Caco-2 (cell line): ENCODE measurements at regions not wholly inside any gene's neighbourhood (a gene's known extent, or its start where the extent isn't known, plus 50 kb on each side); places are given as distances from the start of the nearest gene placed in this dataset.

ENCODE experiments used
- BruUV-seq: library from RNA; stranded (reverse); fragments of 400-500 nt; replicated peaks from 2 replicates; lab custom pipeline; 2021; lab: Mats Ljungman, UMichigan
- CTCF ChIA-PET: fragments of 300-600 bp; sonication (Branson Sonifier 250); formaldehyde crosslinking; loops from one replicate; lab custom pipeline; 2022; ENCODE audit warnings: antibody characterized with exemption; lab: Charles Lee
- POLR2A ChIA-PET: fragments of 300-600 bp; sonication (Branson Sonifier 250); formaldehyde crosslinking; loops from one replicate; lab custom pipeline; 2022; ENCODE audit warnings: antibody characterized with exemption; lab: Charles Lee
- DNase-seq, 2 experiments: peaks; one replicate each; pipeline versions ENCODE4 v3.0.0 to v3.0.0-alpha.2; 2020 to 2022
- H3K27me3 ChIP-seq: replicated peaks from 2 replicates; pipeline ENCODE4 v1.6.0; 2011; ENCODE audit warnings: low read length; ENCODE audit not compliant: control insufficient read depth, insufficient read depth
- H3K36me3 ChIP-seq: 2 replicates; pipeline ENCODE4 v1.5.1; 2011; ENCODE audit warnings: low read length; ENCODE audit not compliant: control insufficient read depth, insufficient read depth
- H3K4me1 ChIP-seq: fragments of 250-450 bp; sonication (Bioruptor Pico); 2 replicates; pipeline ENCODE4 v1.5.1; 2020; ENCODE audit warnings: mild to moderate bottlenecking
- H3K4me3 ChIP-seq: 2 replicates; pipeline ENCODE4 v1.5.1; 2011; ENCODE audit warnings: low read depth, mild to moderate bottlenecking, control low read depth, low read length
- H3K9me3 ChIP-seq: fragments of 250-450 bp; sonication (Bioruptor Pico); 2 replicates; pipeline ENCODE4 v1.5.1; 2020; ENCODE audit warnings: mild to moderate bottlenecking, moderate library complexity
- H3K27ac Mint-ChIP-seq: one replicate; pipeline ENCODE4 v1.8.0; 2022; ENCODE audit warnings: mixed read lengths; ENCODE audit not compliant: unreplicated experiment
- H3K27me3 Mint-ChIP-seq: one replicate; pipeline ENCODE4 v1.8.0; 2022; ENCODE audit warnings: mixed read lengths; ENCODE audit not compliant: insufficient read depth, unreplicated experiment
- H3K36me3 Mint-ChIP-seq: one replicate; pipeline ENCODE4 v1.8.0; 2022; ENCODE audit warnings: mild to moderate bottlenecking, mixed read lengths; ENCODE audit not compliant: insufficient read depth, unreplicated experiment
- H3K4me1 Mint-ChIP-seq: one replicate; pipeline ENCODE4 v1.8.0; 2022; ENCODE audit warnings: low read depth, mixed read lengths; ENCODE audit not compliant: unreplicated experiment
- H3K4me3 Mint-ChIP-seq: one replicate; pipeline ENCODE4 v1.8.0; 2022; ENCODE audit warnings: mild to moderate bottlenecking, moderate library complexity, mixed read lengths; ENCODE audit not compliant: unreplicated experiment
- H3K9me3 Mint-ChIP-seq: one replicate; pipeline ENCODE4 v1.8.0; 2022; ENCODE audit warnings: mixed read lengths; ENCODE audit not compliant: unreplicated experiment
- CTCF ChIP-seq, 2 experiments: fragments of 200-600 bp in 1 of 2; IDR thresholded peaks; 1 replicate in 1 of 2; 2 replicates in 1 of 2; pipeline versions ENCODE4 v1.5.1 to v1.8.0; 2011 to 2022; ENCODE audit warnings: antibody characterized with exemption in 1 of 2, control low read depth in 1 of 2, inconsistent platforms in 1 of 2, low read depth in 1 of 2, low read length in 1 of 2, mild to moderate bottlenecking in 1 of 2, moderate library complexity in 1 of 2; ENCODE audit not compliant: insufficient read depth in 1 of 2, severe bottlenecking in 1 of 2, unreplicated experiment in 1 of 2
- intact Hi-C: fragments of 100-400 bp; cut with micrococcal nuclease; formaldehyde crosslinking; loops from one replicate; pipeline ENCODE4 v1.10.0; 2022; ENCODE audit not compliant: unreplicated experiment

- BruUV-seq, result no TSS peak
- H3K9me3 Mint-ChIP-seq, result no peaks in the 10 kb centered on the region
- no peak overlapping the region for H3K4me3 Mint-ChIP-seq
- intact Hi-C loops, result no loop called here
- no peaks in the 10 kb centered on the region for H3K9me3 ChIP-seq
- no peaks in the 10 kb centered on the region for H3K4me1 Mint-ChIP-seq
- H3K4me1 ChIP-seq, result 0 out of 2 replicates have a peak, but pooled peaks cover 3% of the 10 kb centered on the region
- H3K27ac Mint-ChIP-seq, result no peak overlapping the region
- no peak for DNase-seq
- TF ChIP-seq CTCF (IDR thresholded peaks at IDR 0.05; ENCODE audit: insufficient read depth in 1 of 2, low read depth in 1 of 2, low read length in 1 of 2, severe bottlenecking in 1 of 2, unreplicated experiment in 1 of 2), result no peak
- CTCF ChIA-PET, result no interaction called here
- no peaks in the 10 kb centered on the region for H3K27me3 ChIP-seq
- no peaks in the 10 kb centered on the region for H3K36me3 ChIP-seq
- H3K36me3 Mint-ChIP-seq, result no peaks in the 10 kb centered on the region
- peaks cover 5% of the 10 kb centered on the region for H3K27me3 Mint-ChIP-seq
- POLR2A ChIA-PET, result no interaction called here
- H3K4me3 ChIP-seq, result no peak overlapping the region
Observed at GRCh38 chr16:65961476-65962143, 404.9 kb upstream of the CDH5 start.

DNA sequence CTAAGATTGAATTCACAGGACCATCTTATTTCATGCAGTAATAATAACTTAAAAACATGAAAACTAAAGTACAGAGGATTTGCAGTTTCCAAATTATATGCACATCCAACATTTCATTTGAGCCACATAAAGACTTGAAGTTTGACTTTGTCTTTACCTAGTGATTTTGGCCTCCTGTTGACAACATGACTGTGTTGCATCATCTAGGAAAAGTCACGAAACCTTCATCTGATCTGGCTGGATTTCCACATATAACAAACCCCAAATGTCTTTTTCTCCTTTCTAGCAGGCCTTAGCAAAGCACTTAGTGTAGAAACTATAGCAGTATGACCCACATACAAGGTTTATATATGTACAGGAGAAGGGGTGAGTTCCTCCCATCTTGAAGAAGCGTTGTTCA, 406.5 kb upstream of the CDH5 start:
- BruUV-seq, result no TSS peak
- ChIA-PET CTCF (no interaction called here), POLR2A (no interaction called here)
- intact Hi-C loops, result no loop called here
- Mint-ChIP-seq H3K27ac (no peak overlapping the region), H3K4me3 (no peak overlapping the region), H3K27me3 (peaks cover 5% of the 10 kb centered on the region), H3K4me1 (no peaks in the 10 kb centered on the region), H3K9me3 (no peaks in the 10 kb centered on the region), H3K36me3 (no peaks in the 10 kb centered on the region)
- no peaks in the 10 kb centered on the region for H3K9me3 ChIP-seq
- H3K36me3 ChIP-seq, result no peaks in the 10 kb centered on the region
- no peaks in the 10 kb centered on the region for H3K4me1 ChIP-seq
- DNase-seq, result no peak
- H3K27me3 ChIP-seq, result no peaks in the 10 kb centered on the region
- H3K4me3 ChIP-seq, result no peak overlapping the region
- no peak for TF ChIP-seq CTCF (IDR thresholded peaks at IDR 0.05; ENCODE audit: insufficient read depth in 1 of 2, low read depth in 1 of 2, low read length in 1 of 2, severe bottlenecking in 1 of 2, unreplicated experiment in 1 of 2)

DNA sequence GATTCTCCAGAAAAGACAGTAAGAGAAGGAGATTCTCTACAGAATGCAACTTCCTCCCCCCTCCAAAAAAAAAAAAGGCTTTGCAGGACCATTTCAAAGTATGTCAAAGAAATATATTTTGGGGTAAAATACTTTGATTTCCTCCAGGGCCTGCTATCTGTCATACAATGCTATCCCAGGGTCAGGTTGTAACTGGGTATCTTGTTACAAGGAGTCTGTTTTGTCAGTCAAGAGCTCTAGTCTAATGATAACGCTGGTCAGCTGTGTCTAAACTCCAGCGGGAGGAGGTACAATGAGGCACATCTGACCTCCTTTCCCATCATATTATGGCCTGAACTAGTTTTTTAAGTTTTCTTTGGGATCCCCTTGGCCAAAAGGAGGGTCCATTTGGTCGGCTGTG, 408.4 kb upstream of the CDH5 start:
- Mint-ChIP-seq H3K4me1 (no peaks in the 10 kb centered on the region), H3K27ac (no peak overlapping the region)

More for the DNA sequence above, 408.4 kb upstream of the CDH5 start:
- H3K4me3 ChIP-seq, result no peak overlapping the region
- TF ChIP-seq CTCF (IDR thresholded peaks at IDR 0.05; ENCODE audit: insufficient read depth in 1 of 2, low read depth in 1 of 2, low read length in 1 of 2, severe bottlenecking in 1 of 2, unreplicated experiment in 1 of 2), result no peak
- H3K4me3 Mint-ChIP-seq, result no peak overlapping the region
- H3K4me1 ChIP-seq, result no peaks in the 10 kb centered on the region
- H3K36me3 ChIP-seq, result no peaks in the 10 kb centered on the region
- no peaks in the 10 kb centered on the region for H3K9me3 Mint-ChIP-seq
- POLR2A ChIA-PET, result no interaction called here
- CTCF ChIA-PET, result no interaction called here
- peaks cover 4% of the 10 kb centered on the region for H3K27me3 Mint-ChIP-seq
- intact Hi-C loops, result no loop called here
- H3K9me3 ChIP-seq, result no peaks in the 10 kb centered on the region
- no TSS peak for BruUV-seq
- no peak for DNase-seq
- no peaks in the 10 kb centered on the region for H3K36me3 Mint-ChIP-seq
- no peaks in the 10 kb centered on the region for H3K27me3 ChIP-seq
